ENCODE measurements at regions not wholly inside any gene's neighbourhood (a gene's known extent, or its start where the extent isn't known, plus 50 kb on each side); places are given as distances from the start of the nearest gene placed in this dataset.

DNA sequence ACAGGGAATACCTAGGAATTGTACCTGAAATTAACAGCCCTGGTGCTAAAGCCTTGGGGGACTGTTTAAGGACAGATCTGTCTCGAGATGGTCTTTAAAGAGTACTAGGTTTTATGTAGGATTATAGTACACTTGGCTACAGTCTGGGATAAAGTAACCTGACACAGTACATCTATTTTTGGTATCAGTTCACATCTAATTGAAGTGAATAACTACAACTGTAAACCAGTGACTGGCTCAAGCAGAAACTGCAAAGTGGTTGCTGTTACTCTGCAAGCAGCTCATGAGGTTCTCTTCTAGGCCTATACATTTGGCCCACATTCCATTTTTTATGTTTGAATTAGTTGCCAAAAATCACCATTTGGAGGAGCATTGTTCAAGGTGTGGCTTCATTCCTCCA is 320.8 kb upstream of the USP25 start:
- H3K27me3 Mint-ChIP-seq (ENCODE audit: low read depth), result no peaks in the 10 kb centered on the region; the same call in none of the 2 replicates
- no peak overlapping the region for H3K56ac ChIP-seq (ENCODE audit: insufficient read length, low read depth, low read length)
- H3T11ph ChIP-seq (ENCODE audit: low read length), result no peak overlapping the region
- no peak overlapping the region for H3K23ac ChIP-seq (ENCODE audit: insufficient read length, low read depth, low read length)
- H4K5ac ChIP-seq (ENCODE audit: insufficient read length, low read depth, low read length), result no peak overlapping the region
- no peak overlapping the region for H4K8ac ChIP-seq (replicated peaks; ENCODE audit: insufficient read length, low read depth, low read length)
- no peak overlapping the region for H4K91ac ChIP-seq (ENCODE audit: insufficient read length, low read depth, low read length)
- no peak overlapping the region for H3K4me2 ChIP-seq (ENCODE audit: insufficient read depth, insufficient read length, low read length)
- H2BK5ac ChIP-seq (ENCODE audit: insufficient read length, low read length), result no peak overlapping the region
- H3K4me1 ChIP-seq (ENCODE audit: insufficient read depth, low read length), result no peaks in the 10 kb centered on the region
- no peak overlapping the region for H3K4me3 Mint-ChIP-seq
- no peak overlapping the region for H3K14ac ChIP-seq (ENCODE audit: insufficient read depth, low read length)
- TF ChIP-seq, protein P1, sequence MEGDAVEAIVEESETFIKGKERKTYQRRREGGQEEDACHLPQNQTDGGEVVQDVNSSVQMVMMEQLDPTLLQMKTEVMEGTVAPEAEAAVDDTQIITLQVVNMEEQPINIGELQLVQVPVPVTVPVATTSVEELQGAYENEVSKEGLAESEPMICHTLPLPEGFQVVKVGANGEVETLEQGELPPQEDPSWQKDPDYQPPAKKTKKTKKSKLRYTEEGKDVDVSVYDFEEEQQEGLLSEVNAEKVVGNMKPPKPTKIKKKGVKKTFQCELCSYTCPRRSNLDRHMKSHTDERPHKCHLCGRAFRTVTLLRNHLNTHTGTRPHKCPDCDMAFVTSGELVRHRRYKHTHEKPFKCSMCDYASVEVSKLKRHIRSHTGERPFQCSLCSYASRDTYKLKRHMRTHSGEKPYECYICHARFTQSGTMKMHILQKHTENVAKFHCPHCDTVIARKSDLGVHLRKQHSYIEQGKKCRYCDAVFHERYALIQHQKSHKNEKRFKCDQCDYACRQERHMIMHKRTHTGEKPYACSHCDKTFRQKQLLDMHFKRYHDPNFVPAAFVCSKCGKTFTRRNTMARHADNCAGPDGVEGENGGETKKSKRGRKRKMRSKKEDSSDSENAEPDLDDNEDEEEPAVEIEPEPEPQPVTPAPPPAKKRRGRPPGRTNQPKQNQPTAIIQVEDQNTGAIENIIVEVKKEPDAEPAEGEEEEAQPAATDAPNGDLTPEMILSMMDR (conservative IDR thresholded peaks at IDR 0.05), result no peak
- H2AK5ac ChIP-seq (ENCODE audit: insufficient read length, low read length), result no peak overlapping the region
- no peak overlapping the region for H2BK15ac ChIP-seq (ENCODE audit: low read depth, low read length)
- no peak overlapping the region for H3K18ac ChIP-seq (ENCODE audit: insufficient read length, low read depth, low read length)
- H3K36me3 Mint-ChIP-seq (ENCODE audit: insufficient read depth in 1 of 3, low read depth in 3 of 3), result peaks cover 0 to 12% (median 5%) of the 10 kb centered on the region in 3 experiments; a peak in 5 of 7 replicates
- no peak overlapping the region for H2AFZ ChIP-seq (ENCODE audit: low read length)
- no peaks in the 10 kb centered on the region for H3K79me2 ChIP-seq (ENCODE audit: insufficient read depth, low read length)
- no peak overlapping the region for H3K27ac Mint-ChIP-seq
- no peak overlapping the region for H3K9ac ChIP-seq (ENCODE audit: extremely low read depth, insufficient read length, low read length)
- H3K79me1 ChIP-seq (ENCODE audit: insufficient read depth, low read depth, low read length, poor library complexity, severe bottlenecking), result no peaks in the 10 kb centered on the region
- no peak overlapping the region for H3K4ac ChIP-seq (ENCODE audit: low read depth, low read length)
- no peaks in the 10 kb centered on the region for H3K9me3 ChIP-seq (ENCODE audit: control insufficient read depth, low read depth, low read length)
- H3K27me3 ChIP-seq (ENCODE audit: insufficient read depth, low read length), result no peaks in the 10 kb centered on the region
- no peaks in the 10 kb centered on the region for H3K23me2 ChIP-seq (ENCODE audit: insufficient read length, low read depth, low read length, poor library complexity, severe bottlenecking)
- peaks cover 9 to 10% of the 10 kb centered on the region in 2 experiments for H3K4me1 Mint-ChIP-seq
- H4K20me1 ChIP-seq (ENCODE audit: control insufficient read depth, insufficient read depth, insufficient read length), result no peaks in the 10 kb centered on the region
- H3K27ac ChIP-seq (ENCODE audit: insufficient read length, low read depth, low read length), result no peak overlapping the region
- no peak overlapping the region for H2BK120ac ChIP-seq (ENCODE audit: low read depth, low read length, poor library complexity, severe bottlenecking)
- no CpG with 5 or more reads among the region's 1 CpG for WGBS (ENCODE audit: extremely low coverage, insufficient read length, low lambda C conversion rate)
- no peak for DNase-seq
- H3K9me3 Mint-ChIP-seq, result peaks cover 0 to 5% of the 10 kb centered on the region in 2 experiments; a peak in 3 of 5 replicates
- H2BK12ac ChIP-seq (ENCODE audit: insufficient read length, low read depth, low read length), result no peak overlapping the region
- no peak overlapping the region for H2BK20ac ChIP-seq (ENCODE audit: low read depth, low read length, poor library complexity, severe bottlenecking)
